Testis (tissue), 2 donors: ENCODE measurements at regions not wholly inside any gene's neighbourhood (a gene's known extent, or its start where the extent isn't known, plus 50 kb on each side); places are given as distances from the start of the nearest gene placed in this dataset.
"Not testable (repeated sequence)": the region's sequence is repeated elsewhere in the genome, so short reads cannot be mapped to it uniquely, and the experiment has no call there.

ENCODE experiments used
- DNase-seq: peaks from one replicate; pipeline ENCODE4 v3.0.0-alpha.2; 2019
- H3K27ac ChIP-seq, 2 donors: fragments of 200-600 bp; sonication (generic); one replicate each; pipeline ENCODE4 v1.5.1; 2019
- H3K27me3 ChIP-seq: fragments of 200-600 bp; sonication (generic); one replicate; pipeline ENCODE4 v1.5.1; 2019
- H3K36me3 ChIP-seq: fragments of 200-600 bp; sonication (generic); one replicate; pipeline ENCODE4 v1.5.1; 2017; ENCODE audit warnings: low read depth; ENCODE audit errors: missing control alignments
- H3K4me1 ChIP-seq: fragments of 200-600 bp; sonication (generic); one replicate; pipeline ENCODE4 v1.5.1; 2019
- H3K4me3 ChIP-seq, 2 donors: fragments of 200-600 bp; sonication (generic); one replicate each; pipeline ENCODE4 v1.5.1; 2017 to 2019
- H3K9me3 ChIP-seq: fragments of 200-600 bp; sonication (generic); one replicate; pipeline ENCODE4 v1.5.1; 2017
- POLR2A ChIP-seq: fragments of 450-650 bp; IDR thresholded peaks from one replicate; pipeline ENCODE4 v1.6.1; 2017; ENCODE audit warnings: antibody characterized with exemption, mild to moderate bottlenecking, moderate library complexity
- WGBS, 2 donors: methylation state at CpG; one replicate each; pipeline ENCODE4 v1.1.5; 2018; 5-methylcytosine and 5-hydroxymethylcytosine counted together
- intact Hi-C: fragments of 100-400 bp; cut with DNase I; formaldehyde crosslinking; loops from one replicate; pipeline ENCODE4 v1.15.1; 2023; ENCODE audit warnings: low total_unique reads
- TF ChIP-seq, protein P1 (sequence below), 3 experiments: fragments of 450-650 bp in 2 of 3; fragments of 200-600 bp in 1 of 3; sonication (generic) in 1 of 3; IDR thresholded peaks; one replicate each; pipeline ENCODE4 v1.5.1; 2016 to 2019; ENCODE audit warnings: antibody characterized with exemption in 3 of 3, mild to moderate bottlenecking in 2 of 3, moderate library complexity in 1 of 3

DNA sequence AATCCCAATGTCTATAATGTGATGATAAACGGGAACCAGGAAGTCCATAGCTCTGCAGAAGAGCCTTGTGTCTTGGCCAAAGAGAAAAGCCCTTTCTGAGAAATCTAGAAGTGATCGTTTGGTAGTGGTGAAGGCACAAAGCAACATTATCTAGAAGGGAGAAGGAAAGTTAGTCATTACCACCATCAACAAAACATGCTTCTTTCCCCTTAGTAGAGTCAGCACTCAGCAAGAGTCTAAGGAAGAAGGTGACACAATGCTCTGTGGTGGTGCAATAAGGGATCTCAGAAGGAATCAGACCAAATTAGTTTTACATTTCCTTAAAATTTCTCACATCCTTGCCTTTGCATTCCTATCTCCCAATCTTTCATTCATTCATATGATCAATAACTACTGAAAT, 134.4 kb upstream of the PRDX6 start:
- WGBS, 2 donors = 73 to 75% methylated on average over 2 of the region's 2 CpGs
- no peaks in the 10 kb centered on the region for H3K36me3 ChIP-seq
- TF ChIP-seq, protein P1, sequence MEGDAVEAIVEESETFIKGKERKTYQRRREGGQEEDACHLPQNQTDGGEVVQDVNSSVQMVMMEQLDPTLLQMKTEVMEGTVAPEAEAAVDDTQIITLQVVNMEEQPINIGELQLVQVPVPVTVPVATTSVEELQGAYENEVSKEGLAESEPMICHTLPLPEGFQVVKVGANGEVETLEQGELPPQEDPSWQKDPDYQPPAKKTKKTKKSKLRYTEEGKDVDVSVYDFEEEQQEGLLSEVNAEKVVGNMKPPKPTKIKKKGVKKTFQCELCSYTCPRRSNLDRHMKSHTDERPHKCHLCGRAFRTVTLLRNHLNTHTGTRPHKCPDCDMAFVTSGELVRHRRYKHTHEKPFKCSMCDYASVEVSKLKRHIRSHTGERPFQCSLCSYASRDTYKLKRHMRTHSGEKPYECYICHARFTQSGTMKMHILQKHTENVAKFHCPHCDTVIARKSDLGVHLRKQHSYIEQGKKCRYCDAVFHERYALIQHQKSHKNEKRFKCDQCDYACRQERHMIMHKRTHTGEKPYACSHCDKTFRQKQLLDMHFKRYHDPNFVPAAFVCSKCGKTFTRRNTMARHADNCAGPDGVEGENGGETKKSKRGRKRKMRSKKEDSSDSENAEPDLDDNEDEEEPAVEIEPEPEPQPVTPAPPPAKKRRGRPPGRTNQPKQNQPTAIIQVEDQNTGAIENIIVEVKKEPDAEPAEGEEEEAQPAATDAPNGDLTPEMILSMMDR (IDR thresholded peaks at IDR 0.05) = no peak
- no peak for TF ChIP-seq POLR2A
- no peaks in the 10 kb centered on the region for H3K9me3 ChIP-seq
- intact Hi-C loops = no loop called here
- H3K27me3 ChIP-seq = no peaks in the 10 kb centered on the region
- H3K27ac ChIP-seq = no peak overlapping the region
- H3K4me1 ChIP-seq = no peaks in the 10 kb centered on the region
- no peak overlapping the region for H3K4me3 ChIP-seq
- no peak for DNase-seq

GRCh38 chr1:173344034-173344743, 132.9 kb upstream of the PRDX6 start:
- Histone ChIP-seq H3K27me3 (no peaks in the 10 kb centered on the region), H3K4me1 (no peaks in the 10 kb centered on the region), H3K36me3 (no peaks in the 10 kb centered on the region), H3K9me3 (no peaks in the 10 kb centered on the region), H3K4me3 (no peak overlapping the region), H3K27ac (no peak overlapping the region)
- intact Hi-C loops = no loop called here
- TF ChIP-seq, protein P1 (IDR thresholded peaks at IDR 0.05) = no peak
- no peak for TF ChIP-seq POLR2A
- WGBS, 2 donors = 87 to 88% methylated on average over 4 of the region's 4 CpGs
- DNase-seq = no peak

DNA sequence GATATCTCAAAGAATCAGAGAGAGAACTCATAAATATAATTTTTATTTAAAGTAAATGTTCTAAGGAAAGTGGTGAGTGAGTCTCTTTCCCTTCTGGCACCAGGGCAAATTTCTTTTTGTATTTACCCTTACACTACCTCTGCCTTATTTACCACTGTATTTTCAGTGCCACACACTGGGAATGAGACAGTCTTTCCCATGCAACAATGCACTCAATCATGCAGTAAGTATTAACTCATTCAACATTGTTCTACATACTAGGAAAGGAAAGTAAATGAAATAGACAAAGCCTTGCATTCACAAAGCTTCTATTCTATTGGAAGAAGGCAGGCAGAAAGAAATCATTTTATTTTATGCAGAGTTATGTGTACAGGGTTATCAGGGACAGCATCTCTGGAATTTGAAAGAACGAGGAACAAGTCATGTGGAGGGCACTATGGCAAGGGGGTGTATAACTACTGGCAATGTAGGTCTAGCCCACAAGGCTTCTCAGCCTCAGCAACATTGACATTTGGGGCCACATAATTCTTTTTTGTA, 129.8 kb upstream of the PRDX6 start:
- TF ChIP-seq, protein P1 (IDR thresholded peaks at IDR 0.05) = no peak
- TF ChIP-seq POLR2A = no peak
- Histone ChIP-seq H3K27ac (no peak overlapping the region), H3K36me3 (no peaks in the 10 kb centered on the region), H3K4me3 (no peak overlapping the region), H3K27me3 (no peaks in the 10 kb centered on the region), H3K4me1 (no peaks in the 10 kb centered on the region), H3K9me3 (no peaks in the 10 kb centered on the region)
- 44 to 51% methylated on average over 1 of the region's 1 CpG for WGBS, 2 donors
- intact Hi-C loops = no loop called here
- no peak for DNase-seq

DNA sequence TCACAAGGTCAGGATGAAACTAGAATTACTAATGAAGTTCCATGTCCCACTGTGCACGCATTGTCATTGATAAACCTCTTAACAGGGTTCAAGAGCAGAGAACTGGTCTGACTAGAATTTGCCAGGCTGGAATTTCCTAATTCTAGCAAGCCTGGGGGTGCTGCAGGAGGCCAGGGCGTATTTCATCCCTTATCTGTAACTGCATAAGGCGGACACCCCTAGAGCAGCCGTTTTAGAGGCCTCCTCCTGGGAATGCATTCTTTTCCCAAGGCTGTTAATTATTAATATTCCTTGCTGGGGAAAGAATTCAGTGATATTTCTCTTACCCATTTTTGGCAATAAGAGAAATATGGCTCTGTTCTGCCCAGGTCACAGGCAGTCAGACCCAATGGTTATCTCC, 124.5 kb upstream of the PRDX6 start:
- H3K9me3 ChIP-seq, H3K4me1 ChIP-seq, H3K27ac ChIP-seq, H3K27me3 ChIP-seq, H3K36me3 ChIP-seq, intact Hi-C loops, DNase-seq, H3K4me3 ChIP-seq: not testable (repeated sequence)
- WGBS, 2 donors = 82 to 86% methylated on average over 4 of the region's 4 CpGs

DNA sequence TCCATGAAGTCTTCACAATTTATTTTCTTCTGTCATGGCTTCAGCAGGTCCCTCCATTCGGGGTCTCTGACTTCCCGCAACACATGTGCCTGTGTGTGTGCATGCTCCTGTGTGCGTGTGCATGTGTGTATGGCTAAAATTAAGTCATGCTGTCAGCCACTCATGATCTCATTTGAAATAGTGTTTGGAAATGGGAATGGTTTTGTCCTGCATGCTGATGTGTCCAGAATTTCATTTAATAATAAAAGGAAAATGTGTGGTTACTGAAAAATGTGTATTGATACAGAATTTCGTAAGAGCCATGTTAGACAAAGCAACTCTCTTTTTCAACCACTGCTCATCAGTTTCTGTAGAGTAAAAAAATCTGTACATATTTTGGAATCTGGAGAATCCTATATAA, 123.8 kb upstream of the PRDX6 start:
- no peak for DNase-seq

More for the DNA sequence above, 123.8 kb upstream of the PRDX6 start:
- Histone ChIP-seq H3K9me3 (no peaks in the 10 kb centered on the region), H3K36me3 (no peaks in the 10 kb centered on the region), H3K27me3 (no peaks in the 10 kb centered on the region), H3K27ac (no peak overlapping the region), H3K4me1 (no peaks in the 10 kb centered on the region), H3K4me3 (no peak overlapping the region)
- WGBS, 2 donors = 97 to 99% methylated on average over 4 of the region's 4 CpGs
- TF ChIP-seq, protein P1 (IDR thresholded peaks at IDR 0.05) = no peak
- no peak for TF ChIP-seq POLR2A
- intact Hi-C loops = no loop called here
